Glutamatergic neuron (in vitro differentiated cells): ENCODE measurements at regions not wholly inside any gene's neighbourhood (a gene's known extent, or its start where the extent isn't known, plus 50 kb on each side); places are given as distances from the start of the nearest gene placed in this dataset.

Source experiments
- DNase-seq: peaks from one replicate; pipeline ENCODE4 v3.0.0; 2022
- H3K27ac Mint-ChIP-seq: one replicate; pipeline ENCODE4 v1.8.0; 2020; ENCODE audit warnings: mild to moderate bottlenecking, mixed read lengths, inconsistent platforms; ENCODE audit not compliant: unreplicated experiment
- H3K27me3 Mint-ChIP-seq: one replicate; pipeline ENCODE4 v1.8.0; 2020; ENCODE audit warnings: mild to moderate bottlenecking, moderate library complexity, mixed read lengths, inconsistent platforms; ENCODE audit not compliant: unreplicated experiment
- H3K36me3 Mint-ChIP-seq: one replicate; pipeline ENCODE4 v1.8.0; 2020; ENCODE audit warnings: mild to moderate bottlenecking, mixed read lengths, inconsistent platforms; ENCODE audit not compliant: unreplicated experiment
- H3K4me1 Mint-ChIP-seq: one replicate; pipeline ENCODE4 v1.8.0; 2020; ENCODE audit warnings: mild to moderate bottlenecking, low read depth, mixed read lengths, inconsistent platforms; ENCODE audit not compliant: unreplicated experiment
- H3K4me3 Mint-ChIP-seq: one replicate; pipeline ENCODE4 v1.8.0; 2020; ENCODE audit warnings: mild to moderate bottlenecking, mixed read lengths, inconsistent platforms; ENCODE audit not compliant: unreplicated experiment
- H3K9me3 Mint-ChIP-seq: one replicate; pipeline ENCODE4 v1.8.0; 2020; ENCODE audit warnings: mild to moderate bottlenecking, moderate library complexity, mixed read lengths, inconsistent platforms; ENCODE audit not compliant: unreplicated experiment
- TF ChIP-seq, protein P1 (sequence below): fragments of 200-600 bp; sonication (generic); IDR thresholded peaks from one replicate; pipeline ENCODE4 v1.5.0; 2021; ENCODE audit not compliant: partially characterized antibody, unreplicated experiment

DNA sequence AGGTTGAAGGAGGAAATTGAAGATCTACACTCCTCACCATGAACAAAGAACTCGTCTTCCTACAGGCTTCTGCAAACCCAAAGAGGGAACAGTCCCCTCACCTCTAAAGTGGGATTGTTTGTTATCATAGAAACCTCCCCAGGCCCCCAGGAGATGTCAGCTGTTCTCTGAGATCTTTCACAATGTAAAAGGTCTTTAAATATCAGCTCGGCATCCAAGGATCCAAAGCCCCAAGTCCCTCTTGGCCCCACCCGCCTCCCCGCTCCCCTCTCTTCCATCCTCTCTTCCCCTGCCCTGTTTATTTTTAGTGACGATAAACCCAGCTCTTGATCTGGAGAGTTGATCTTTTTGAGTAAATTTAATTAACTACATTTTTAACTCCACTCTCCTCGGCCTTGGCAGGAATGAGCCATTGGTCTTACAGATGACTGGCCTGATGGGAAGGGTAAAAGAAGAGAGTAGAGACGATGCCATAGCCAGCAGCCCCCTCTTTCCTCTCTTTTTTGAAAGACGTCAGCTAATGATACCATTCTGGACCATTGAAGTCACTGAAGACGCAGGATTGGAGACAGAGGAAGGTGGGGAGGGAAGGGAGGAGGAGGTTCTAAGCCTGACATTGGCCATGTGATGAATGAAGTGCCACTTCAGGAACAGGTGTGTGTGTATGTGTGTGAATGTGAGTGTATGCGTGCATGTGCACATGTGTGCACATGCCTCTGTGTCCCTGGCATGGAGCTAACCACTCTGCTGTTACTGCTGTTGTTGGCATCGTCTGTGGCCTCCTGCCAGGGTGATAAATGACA, 521.8 kb downstream of the NTRK3 start:
- Mint-ChIP-seq H3K4me1 (peaks cover 22% of the 10 kb centered on the region), H3K27ac (peak overlapping the region; percentile 25), H3K27me3 (peaks cover 4% of the 10 kb centered on the region), H3K36me3 (no peaks in the 10 kb centered on the region), H3K4me3 (no peak overlapping the region), H3K9me3 (peaks cover 6% of the 10 kb centered on the region)
- TF ChIP-seq, protein P1, sequence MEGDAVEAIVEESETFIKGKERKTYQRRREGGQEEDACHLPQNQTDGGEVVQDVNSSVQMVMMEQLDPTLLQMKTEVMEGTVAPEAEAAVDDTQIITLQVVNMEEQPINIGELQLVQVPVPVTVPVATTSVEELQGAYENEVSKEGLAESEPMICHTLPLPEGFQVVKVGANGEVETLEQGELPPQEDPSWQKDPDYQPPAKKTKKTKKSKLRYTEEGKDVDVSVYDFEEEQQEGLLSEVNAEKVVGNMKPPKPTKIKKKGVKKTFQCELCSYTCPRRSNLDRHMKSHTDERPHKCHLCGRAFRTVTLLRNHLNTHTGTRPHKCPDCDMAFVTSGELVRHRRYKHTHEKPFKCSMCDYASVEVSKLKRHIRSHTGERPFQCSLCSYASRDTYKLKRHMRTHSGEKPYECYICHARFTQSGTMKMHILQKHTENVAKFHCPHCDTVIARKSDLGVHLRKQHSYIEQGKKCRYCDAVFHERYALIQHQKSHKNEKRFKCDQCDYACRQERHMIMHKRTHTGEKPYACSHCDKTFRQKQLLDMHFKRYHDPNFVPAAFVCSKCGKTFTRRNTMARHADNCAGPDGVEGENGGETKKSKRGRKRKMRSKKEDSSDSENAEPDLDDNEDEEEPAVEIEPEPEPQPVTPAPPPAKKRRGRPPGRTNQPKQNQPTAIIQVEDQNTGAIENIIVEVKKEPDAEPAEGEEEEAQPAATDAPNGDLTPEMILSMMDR: no peak
- no peak for DNase-seq

DNA sequence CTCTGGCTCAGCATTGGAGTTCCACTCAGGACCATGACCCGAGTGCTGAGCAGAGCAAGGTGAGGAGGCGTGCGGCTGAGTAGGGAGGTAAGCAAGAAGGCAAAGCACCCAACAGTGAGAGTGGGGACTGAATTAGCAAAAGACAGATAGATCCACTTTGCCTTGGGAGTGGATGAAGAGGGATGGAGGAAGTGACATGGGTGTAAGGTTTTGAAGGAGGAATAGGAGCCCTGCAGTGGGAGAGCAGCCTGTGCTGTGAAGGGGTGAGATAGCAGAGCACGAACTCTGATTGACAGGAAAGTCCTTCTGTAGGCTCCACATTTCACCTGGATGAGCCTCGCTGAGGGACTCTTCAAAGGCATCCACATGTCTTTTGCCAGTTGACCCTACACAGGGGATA, 522.6 kb downstream of the NTRK3 start:
- TF ChIP-seq, protein P1: no peak
- peaks cover 22% of the 10 kb centered on the region for H3K4me1 Mint-ChIP-seq
- H3K27me3 Mint-ChIP-seq: peaks cover 4% of the 10 kb centered on the region
- no peaks in the 10 kb centered on the region for H3K36me3 Mint-ChIP-seq
- no peak overlapping the region for H3K4me3 Mint-ChIP-seq
- no peak overlapping the region for H3K27ac Mint-ChIP-seq
- no peak for DNase-seq
- H3K9me3 Mint-ChIP-seq: peaks cover 6% of the 10 kb centered on the region

DNA sequence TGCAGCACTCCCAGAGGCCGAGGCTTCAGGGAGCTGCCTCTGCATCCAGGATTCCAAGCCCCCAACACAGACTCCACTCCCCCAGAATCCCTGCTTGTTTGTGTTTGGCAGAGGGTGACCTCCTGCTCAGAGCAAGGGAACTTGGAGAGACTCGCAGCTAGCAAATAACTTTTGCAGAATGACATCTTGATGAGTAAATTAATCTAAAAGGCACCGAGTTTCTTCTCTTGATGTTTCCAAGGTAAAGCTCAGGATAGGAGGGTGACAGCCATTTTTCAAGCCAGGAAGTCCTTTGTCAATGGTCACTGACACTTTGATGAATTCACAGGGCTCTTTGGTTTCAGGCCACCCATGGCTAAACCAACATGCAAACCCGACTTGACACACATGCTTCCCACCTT, 523.0 kb downstream of the NTRK3 start:
- TF ChIP-seq, protein P1: no peak
- no peak overlapping the region for H3K27ac Mint-ChIP-seq
- no peaks in the 10 kb centered on the region for H3K36me3 Mint-ChIP-seq
- H3K4me3 Mint-ChIP-seq: no peak overlapping the region
- H3K4me1 Mint-ChIP-seq: peaks cover 22% of the 10 kb centered on the region
- H3K27me3 Mint-ChIP-seq: peaks cover 4% of the 10 kb centered on the region
- peaks cover 6% of the 10 kb centered on the region for H3K9me3 Mint-ChIP-seq
- no peak for DNase-seq

DNA sequence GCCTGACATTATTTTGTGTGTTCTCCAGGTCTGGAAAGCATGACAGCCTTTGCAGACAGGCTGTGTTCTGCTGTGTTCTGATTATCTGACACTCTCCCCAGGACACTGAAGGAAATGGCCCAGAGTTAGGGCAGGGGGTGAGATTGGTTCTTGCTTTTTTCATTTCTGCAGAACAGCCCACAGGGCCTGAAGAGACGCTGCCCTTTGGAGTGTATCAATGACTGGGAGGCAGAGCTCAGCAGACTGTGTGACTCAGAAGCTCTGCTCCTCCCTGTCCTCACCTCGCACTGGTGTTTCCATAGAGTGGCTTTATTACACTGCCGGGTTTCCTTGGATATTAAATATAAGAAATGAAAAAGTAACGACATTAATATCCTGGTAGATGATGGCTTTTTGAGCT, 523.6 kb downstream of the NTRK3 start:
- Mint-ChIP-seq H3K4me3 (no peak overlapping the region), H3K27me3 (peaks cover 4% of the 10 kb centered on the region), H3K9me3 (peaks cover 8% of the 10 kb centered on the region), H3K36me3 (no peaks in the 10 kb centered on the region), H3K4me1 (peaks cover 22% of the 10 kb centered on the region), H3K27ac (no peak overlapping the region)
- no peak for DNase-seq
- TF ChIP-seq, protein P1: no peak

GRCh38 chr15:87731630-87732029, 524.9 kb downstream of the NTRK3 start:
- TF ChIP-seq, protein P1: no peak
- Mint-ChIP-seq H3K27me3 (peaks cover 2% of the 10 kb centered on the region), H3K27ac (no peak overlapping the region), H3K4me3 (no peak overlapping the region), H3K36me3 (no peaks in the 10 kb centered on the region), H3K4me1 (peaks cover 18% of the 10 kb centered on the region), H3K9me3 (peaks cover 5% of the 10 kb centered on the region)
- no peak for DNase-seq
